HG03025 (cell line): ENCODE measurements at regions not wholly inside any gene's neighbourhood (a gene's known extent, or its start where the extent isn't known, plus 50 kb on each side); places are given as distances from the start of the nearest gene placed in this dataset.

ENCODE experiments used
- ATAC-seq: cut with Tn5 transposase; IDR thresholded peaks from one replicate; pipeline ENCODE4 v1.9.1; 2021; ENCODE audit warnings: mild to moderate bottlenecking, moderate library complexity; ENCODE audit not compliant: unreplicated experiment, low FRiP score

DNA sequence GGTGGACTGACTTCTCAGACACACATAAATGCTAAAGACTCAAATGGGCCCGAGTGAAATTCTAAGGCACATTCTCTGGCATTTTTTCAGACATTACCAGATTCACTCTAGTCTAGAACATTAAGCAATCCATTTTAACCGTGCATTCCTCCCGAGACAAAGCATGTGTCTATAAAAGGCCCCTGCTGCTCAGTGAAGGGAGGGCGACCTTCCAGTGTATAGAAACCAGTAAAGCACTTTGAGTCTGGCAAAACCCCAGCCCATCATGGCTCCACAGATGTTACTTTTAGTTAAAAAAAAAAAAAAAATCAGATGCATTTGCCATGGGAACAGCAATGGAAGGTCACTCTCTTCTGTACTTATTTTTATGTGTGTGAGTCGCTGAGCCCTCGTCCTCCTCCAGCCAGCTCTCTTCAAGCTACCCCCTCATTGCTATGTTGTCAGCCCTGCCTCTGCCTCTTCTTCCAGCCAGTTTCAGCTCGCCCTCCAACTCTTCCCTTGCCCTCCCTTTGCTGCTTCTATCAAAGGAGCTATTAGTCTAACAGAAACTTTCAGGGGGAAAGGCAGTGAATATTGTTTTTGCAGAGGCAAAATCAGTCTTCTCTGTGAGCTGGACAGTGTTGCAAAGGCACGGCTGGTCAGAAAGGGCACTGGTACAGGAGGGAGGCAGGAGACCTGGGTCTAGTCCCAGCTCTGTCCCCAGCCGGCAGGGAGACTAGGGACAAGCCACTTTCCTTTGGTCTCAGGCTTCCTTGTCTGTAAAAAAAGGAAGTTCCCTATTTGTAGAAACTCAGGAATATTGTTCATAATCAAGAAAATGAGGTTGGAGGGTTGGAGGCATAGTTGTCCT is 644.2 kb downstream of the ZNF674 start:
- ATAC-seq, result no peak

DNA sequence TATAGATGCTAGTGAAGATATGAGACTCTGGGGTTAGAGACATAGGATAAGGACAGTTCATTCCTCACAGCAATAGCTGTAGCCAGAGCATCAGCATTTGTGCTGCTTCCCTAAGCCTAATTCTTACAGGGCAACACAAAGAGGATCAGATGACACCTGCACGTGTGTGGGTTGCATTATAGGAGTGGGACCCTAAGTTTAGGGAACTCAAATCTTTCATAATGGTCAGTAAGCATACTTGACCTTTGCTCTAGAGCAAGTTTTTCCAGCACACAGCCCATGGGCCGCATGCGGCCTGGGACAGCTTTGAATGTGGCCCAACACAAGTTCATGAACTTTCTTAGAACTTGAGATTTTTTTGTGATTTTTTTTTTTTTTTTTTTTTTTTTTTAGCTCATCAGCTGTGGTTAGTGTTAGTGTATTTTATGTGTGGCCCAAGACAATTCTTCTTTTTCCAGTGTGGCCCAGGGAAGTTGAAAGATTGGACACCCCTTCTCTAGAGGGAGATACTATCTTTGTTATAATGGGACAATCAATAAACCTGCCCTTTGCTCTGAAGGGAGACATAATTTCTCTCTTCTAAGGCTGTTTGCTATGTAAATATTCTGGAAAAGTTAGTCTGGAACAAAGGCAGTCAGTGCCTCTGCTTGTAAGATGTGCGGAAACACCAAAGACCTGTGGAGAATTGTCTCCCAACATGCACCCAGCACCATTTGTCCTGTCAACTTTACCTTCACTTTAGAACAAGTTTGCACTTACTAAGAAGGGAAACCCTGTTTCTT is 650.2 kb downstream of the ZNF674 start:
- no peak for ATAC-seq

DNA sequence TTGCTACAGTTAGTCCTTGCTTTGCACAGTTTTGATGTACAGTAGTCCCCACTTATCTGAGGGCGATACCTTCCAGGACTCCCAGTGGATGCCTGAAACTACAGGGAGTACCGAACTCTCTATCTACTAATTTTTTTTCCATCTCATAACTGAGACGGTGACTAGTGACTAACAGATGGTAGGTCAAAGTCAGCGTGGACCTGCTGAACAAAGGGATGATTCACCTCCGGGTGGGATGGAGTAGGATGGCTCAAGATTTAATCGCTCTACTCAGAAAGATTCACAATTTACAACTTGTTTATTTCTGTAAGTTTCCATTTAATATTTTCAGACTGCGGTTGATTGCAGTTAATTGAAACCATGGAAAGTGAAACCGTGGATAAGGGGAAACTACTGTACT is 655.8 kb downstream of the ZNF674 start:
- no peak for ATAC-seq

DNA sequence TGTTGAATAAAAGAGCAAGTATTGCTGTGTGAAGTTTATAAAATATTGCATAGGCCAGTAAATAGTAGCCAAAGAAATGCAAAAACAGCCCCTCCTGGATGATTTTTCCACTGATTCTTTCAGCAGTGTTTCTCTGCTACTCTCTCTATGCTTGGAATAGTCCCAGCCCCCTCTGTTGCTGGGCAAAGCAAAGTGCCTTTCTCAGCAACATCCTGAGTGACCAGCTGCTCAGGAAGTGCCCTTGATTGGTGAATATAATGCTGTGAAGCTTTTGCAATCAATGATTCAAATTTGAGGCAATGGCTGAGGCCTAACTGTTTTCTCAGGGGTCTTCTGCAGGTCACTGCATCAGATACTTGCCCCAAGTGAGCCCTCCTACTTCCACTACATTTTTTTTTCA is 656.7 kb downstream of the ZNF674 start:
- ATAC-seq, result no peak

DNA sequence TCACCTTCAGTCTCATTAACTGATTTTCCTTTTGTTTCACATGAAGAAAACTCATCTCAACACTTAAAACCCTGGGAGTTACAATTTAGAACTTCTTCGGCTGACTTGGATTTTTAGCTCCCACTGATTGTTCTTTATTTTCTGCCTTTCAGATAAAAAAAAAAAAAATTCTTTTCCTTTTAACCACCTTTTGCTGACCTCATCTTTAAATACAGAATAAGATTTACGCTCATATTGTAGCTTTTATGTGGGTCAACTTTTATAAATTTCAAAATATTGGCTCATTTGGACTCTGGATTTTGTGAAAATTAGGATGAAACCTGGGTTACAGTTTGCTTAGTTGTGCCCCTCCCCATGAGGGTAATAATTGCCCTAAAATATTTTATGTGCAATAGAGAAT is 659.3 kb downstream of the ZNF674 start:
- ATAC-seq, result no peak

DNA sequence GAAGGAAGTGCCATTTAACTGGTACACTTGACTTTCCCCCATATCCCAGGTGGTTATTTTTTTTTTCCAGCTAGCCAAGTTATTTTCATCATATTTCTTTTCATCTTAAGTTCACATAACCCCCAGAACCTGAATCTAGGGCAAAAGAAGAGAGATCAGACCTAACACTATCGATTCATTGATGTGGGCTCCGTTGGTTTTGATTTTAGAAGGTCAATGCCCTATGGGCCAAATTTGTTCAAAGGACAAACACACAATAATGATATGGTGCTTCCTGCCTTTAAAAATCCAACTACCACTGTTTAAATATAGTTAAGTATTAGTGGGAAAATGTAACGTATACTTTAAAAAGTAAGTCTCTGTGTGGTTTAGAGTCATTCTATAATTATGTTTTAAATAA is 665.7 kb downstream of the ZNF674 start:
- ATAC-seq, result no peak

DNA sequence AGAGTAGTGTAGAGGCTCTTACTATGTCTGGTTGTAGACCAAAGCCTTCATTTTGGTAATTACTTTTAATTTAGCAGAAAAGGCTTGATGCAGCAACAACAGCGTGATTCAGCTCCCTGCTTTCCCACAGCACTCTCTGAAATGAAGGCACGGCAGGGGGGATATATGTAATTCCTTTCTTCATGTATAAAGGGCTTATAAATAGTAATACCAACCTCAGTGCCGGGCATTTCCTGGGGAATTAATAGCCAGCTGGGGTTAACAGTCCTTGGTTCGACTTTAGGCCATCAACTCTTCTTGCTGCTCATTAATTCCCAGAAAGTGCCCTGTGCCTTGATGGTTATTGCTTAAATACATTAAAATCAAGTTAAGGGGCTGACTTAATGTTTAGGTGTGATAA is 669.0 kb downstream of the ZNF674 start:
- ATAC-seq, result no peak

DNA sequence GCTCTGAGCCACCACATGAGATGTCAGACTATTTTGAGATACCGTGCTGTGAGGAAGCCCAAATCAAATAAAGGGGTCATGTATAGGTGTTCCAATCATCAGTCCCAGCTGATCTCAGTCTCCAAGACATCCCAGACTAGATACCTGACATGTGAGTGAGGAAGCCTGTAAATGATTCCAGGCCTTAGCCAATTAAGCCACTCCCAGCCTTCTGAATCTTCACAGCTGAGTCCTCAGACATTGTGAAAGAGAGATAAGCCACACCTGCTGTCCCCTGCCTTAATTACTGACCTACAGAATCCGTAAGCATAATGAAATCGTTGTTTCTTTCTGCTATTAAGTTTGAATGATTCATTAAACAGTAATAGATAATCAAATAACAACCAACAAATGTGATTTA is 671.4 kb downstream of the ZNF674 start:
- no peak for ATAC-seq

DNA sequence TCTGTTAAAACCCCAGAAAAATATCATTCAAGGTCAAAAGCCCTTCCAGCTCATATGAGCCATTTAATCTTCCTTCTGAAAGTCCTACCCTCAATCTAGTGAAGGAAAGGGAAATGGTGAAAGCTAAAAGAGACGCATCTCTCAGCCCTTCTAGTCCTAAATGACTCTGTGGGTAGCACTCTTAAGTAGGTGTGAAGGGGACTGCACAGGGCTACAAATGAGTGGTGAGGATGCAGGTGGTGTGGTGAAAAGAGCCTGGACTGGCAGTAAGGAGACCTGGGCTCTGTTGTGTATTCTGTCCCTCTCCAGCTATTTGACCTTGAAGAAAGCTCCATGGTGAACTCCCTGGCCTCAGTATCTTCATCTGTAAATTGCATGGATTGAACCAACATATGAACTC is 671.8 kb upstream of the DIPK2B start:
- ATAC-seq, result no peak

DNA sequence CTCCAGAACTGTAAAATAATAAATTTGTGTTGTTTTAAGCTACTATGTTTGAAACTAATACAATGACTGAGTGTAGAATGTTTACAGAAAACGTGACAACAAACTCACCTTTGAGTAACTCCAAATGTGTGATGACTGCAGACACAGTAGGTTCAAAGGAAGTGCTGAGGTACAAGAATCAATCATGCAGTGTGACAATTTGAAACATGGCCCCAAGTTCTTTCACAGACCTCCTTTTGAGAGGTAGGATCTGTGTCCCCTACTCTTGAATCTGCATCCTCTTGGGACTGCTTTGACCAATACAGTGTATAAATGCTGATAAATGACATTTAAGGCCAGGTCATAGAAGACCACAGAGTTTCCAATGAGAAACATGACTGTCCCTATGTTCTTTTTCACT is 667.7 kb upstream of the DIPK2B start:
- no peak for ATAC-seq

DNA sequence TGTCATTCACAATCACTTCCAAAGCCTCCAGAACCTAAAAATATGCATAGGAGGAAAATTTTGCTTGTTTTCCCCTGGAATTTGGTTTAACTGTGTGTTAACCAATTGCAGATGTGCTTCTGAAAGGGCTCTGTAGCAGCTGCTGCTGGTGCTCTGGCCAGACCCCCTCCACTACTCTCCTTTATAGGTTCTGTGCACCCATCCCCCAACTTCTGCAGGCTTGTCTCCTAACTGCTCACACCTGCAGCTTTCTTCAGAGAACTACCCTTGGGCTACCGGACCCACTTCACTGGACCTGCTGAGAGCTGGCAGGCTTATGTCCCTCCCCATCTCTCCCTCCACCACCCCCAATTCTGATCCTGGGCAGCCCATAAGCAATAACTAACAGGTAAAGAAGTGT is 662.1 kb upstream of the DIPK2B start:
- no peak for ATAC-seq

DNA sequence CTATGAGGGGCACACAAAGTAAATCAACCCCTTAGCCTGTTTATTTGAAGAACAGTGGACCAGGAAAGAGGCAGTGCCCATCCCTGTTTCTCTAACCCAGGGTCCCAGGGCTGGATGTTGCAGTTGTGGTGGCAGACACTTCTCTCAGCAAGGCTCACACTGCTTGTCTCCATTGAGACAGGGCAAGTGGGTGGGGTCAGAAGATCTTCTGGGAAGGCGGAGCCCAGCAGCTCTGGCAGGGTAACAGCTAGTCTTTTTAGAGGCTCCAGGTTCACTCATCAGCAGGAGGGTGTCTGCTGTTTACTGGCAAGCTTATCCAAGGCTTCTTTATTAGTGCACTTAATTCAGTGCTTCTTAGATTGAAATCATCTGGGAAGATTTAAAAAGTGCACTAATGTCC is 659.8 kb upstream of the DIPK2B start:
- ATAC-seq, result no peak

DNA sequence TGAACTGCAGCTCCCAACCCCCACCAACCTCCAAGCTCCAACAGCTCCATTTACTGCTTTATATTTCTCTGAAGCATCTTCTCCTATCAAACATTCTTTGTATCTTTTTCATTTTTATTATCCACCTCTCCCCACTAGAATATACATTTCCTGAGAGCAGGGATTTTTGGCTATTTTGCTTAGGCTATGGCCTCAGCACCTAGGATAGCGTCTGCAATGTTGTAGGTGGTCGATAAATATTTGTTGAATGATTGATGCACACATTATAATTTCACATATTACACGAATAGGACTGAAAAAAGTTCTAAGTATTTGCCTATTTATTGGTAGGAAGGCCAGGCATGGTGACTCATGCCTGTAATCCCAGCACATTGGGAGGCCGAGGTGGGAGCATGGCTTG is 658.7 kb upstream of the DIPK2B start:
- no peak for ATAC-seq

DNA sequence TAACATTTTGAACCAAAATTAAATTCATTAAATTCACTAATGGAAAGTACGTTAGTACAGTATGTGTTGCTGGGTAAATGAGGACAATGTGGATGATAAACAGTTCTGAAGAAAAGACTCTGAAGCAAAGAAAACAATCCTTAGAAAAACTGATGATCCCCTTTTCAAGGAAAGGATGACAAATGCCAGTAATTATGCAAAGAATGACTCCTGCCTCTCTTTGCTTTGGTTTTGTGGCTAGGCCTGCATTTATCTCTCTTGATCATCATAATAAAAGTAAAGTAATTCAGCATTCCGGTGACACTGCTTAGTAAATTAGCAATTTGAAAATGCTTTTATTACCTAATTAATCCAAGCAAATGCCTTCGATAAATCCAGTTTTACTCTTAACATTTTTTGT is 652.2 kb upstream of the DIPK2B start:
- ATAC-seq, result no peak

DNA sequence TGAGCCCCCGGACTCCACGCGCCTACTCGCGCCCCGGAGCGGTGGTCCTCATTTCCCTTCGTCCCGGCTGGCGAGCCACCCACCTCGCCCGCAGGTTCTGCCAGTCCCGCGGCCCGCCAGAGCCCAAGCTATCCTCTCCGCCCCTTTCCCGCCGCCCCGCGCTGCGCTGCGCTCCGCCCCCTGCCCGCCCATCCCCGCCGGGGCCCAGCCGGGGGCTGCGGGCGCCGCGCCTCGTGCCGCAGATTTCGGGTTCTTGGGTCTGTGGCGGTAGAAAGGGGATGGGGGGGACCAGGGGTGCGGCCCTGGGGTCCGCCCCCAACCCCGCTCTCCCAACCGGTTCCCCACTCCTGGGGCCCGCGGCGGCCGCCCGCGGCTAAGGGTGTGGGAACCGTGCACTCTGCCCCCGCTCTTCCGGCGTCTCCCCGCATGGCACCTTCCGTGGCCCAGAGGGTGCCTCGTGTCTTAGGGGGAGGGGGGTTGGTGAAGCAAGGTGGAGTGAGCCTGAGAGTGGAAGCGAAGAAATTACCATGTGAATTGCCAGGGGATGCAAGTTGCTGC is 650.8 kb upstream of the DIPK2B start:
- ATAC-seq, result no peak

DNA sequence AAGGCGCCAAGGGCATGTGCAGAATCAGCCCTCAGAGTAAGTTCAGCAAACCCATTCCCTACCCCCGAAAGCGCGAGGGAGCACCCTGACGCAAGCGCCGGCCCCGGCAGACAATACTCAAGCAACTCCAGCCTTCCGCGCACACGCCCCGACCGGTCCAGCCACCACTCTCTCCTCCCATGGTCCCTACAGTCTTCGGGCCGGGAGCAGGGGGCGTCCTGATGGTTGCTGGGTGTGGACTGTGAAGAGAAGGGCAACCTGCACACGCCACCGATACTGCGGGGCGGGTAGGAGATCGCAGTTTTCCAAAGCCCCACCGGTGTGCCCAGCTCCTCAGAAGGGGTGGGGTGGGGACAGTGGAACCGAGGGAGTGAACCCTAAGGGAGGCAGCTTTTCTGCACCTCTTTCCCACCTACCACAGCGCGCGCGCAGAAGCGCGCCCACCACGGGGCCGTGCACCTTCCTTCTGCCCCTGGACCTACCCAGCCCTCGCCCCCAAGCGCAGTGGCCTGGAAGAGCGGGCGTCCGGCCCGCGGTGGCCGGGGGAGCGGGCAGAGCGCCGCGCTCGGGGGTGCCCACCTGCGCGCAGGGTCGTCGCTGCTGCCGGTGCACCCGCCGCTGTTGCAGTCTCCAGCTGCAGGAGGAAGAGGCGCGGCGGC is 650.2 kb upstream of the DIPK2B start:
- ATAC-seq, result no peak

DNA sequence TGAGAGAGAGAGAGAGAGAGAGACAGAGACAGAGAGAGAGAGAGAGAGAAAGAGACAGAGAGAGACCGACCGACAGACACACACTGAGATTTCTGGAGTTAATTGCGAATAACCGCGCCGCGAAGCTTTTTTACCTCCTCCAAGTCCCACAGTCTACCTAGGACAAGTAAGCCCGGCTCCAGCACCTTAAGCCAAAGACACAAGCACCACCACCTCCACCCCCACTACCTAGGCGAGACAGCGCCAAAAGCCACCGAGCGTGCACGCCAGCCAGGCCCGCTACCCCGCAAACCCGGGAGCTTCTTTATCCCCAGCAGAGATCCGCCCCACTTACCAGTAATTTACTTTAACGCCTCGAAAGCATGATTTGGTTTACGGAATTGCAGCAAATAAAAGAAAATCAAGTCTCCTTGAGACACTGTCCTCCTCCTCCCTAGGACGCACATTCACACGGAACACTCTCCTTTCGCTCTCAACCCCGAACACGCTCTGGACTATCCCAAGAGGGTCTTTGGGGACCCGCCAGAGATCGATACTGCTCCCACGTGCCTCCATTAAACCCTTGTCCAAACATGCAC is 649.6 kb upstream of the DIPK2B start:
- no peak for ATAC-seq

DNA sequence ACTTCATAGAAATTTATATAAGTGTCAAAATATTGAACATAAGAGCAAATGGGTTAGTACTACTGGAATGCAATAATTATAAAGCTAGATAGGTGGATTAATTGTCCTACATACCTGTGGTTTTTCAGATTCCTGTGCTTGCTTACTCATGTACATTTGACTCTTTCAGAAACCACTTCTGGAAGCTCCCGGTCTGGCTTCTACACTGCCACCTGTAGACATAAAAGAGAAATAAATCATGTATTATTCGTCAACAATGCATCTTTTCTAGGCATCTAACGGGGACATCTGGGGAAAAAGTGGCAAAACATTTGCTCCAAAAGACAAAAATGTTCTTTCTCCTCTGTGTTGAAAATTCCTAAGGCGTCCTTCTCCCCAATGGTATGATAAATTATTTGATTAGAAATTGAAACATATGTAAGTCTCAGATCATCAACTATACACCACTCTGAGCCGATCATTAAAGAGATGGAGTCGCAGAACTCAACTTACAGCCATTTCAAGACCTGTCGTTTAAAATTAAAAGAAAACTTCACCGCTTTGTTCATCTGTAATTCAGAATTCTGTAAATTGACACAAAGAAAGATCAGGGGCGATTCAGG is 648.7 kb upstream of the DIPK2B start:
- no peak for ATAC-seq

DNA sequence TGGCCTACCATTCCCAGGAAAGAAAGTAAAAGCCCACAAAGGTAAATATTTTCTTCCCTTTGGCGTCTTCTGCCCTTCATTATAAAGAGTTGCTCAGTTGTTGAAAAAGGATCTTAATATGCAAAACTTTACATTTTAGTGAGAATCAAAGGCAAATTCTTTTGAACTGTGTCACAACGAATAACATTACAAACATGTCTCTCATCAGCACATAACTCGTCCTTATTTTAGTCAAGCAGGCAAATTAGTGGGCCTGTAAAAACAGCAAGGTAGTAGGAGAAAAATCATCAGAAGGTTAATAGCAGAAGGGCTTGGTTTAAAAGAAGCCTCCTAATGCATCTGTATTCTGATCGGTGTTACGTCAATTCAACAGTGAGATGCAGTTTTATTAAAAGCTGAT is 647.3 kb upstream of the DIPK2B start:
- ATAC-seq, result no peak

DNA sequence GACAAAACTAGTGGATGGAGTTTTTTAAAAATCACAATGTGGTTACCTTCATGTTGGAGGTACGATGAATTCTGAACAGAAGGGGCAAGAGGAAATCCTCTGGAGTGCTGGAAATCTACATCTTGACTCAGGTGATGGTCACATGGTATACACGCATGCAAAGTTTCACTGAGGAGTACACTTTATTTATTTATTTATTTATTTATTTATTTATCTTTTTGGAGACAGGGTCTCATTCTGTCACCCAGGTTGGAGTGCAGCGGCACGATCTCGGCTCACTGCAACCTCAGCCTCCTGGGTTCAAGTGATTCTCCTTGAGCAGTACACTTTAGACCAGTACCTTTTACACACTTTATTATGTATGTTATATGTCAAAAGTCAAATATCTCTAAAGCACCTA is 645.7 kb upstream of the DIPK2B start:
- ATAC-seq, result no peak
